ENCODE measurements at regions not wholly inside any gene's neighbourhood (a gene's known extent, or its start where the extent isn't known, plus 50 kb on each side); places are given as distances from the start of the nearest gene placed in this dataset.

GRCh38 chr1:38559446-38560165 lies 300.0 kb downstream of the RRAGC start:
- no peak for DNase-seq (ENCODE audit: low spot score in 2 of 2)
- no peak for FAIRE-seq

GRCh38 chr1:38558500-38559445 lies 300.8 kb downstream of the RRAGC start:
- no peak for FAIRE-seq
- DNase-seq (ENCODE audit: low spot score in 2 of 2): no peak

GRCh38 chr1:38558055-38558454 lies 301.5 kb downstream of the RRAGC start:
- FAIRE-seq (no peak), DNase-seq (ENCODE audit: low spot score in 2 of 2) (no peak)

- DNase-seq (ENCODE audit: low spot score in 2 of 2) (no peak), FAIRE-seq (no peak)
Observed at GRCh38 chr1:38555594-38555993, 304.0 kb downstream of the RRAGC start.

GRCh38 chr1:38555130-38555529 lies 304.4 kb downstream of the RRAGC start:
- FAIRE-seq (no peak), DNase-seq (ENCODE audit: low spot score in 2 of 2) (no peak)

GRCh38 chr1:38551318-38552307 lies 308.0 kb downstream of the RRAGC start:
- DNase-seq (ENCODE audit: low spot score in 2 of 2): no peak

GRCh38 chr1:38549191-38549590 lies 310.4 kb downstream of the RRAGC start:
- no peak for DNase-seq (ENCODE audit: low spot score in 2 of 2)
- peak; percentile 43 for FAIRE-seq

More at GRCh38 chr1:38551318-38552307, 308.0 kb downstream of the RRAGC start:
- FAIRE-seq: no peak

GRCh38 chr1:38547321-38547720 lies 312.3 kb downstream of the RRAGC start:
- no peak for DNase-seq (ENCODE audit: low spot score in 2 of 2)
- no peak for FAIRE-seq

GRCh38 chr1:38546636-38547035 lies 312.9 kb downstream of the RRAGC start:
- DNase-seq (ENCODE audit: low spot score in 2 of 2) (no peak), FAIRE-seq (no peak)

GRCh38 chr1:38541223-38541622 lies 318.3 kb downstream of the RRAGC start:
- no peak for FAIRE-seq
- DNase-seq (ENCODE audit: low spot score in 2 of 2): no peak

- no peak for DNase-seq (ENCODE audit: low spot score in 2 of 2)
- no peak for FAIRE-seq
Observed at GRCh38 chr1:38539931-38540330, 319.6 kb downstream of the RRAGC start.

- DNase-seq (ENCODE audit: low spot score in 2 of 2) (no peak), FAIRE-seq (no peak)
Observed at GRCh38 chr1:38538834-38539233, 320.7 kb downstream of the RRAGC start.

- DNase-seq (ENCODE audit: low spot score in 2 of 2) (no peak), FAIRE-seq (no peak)
Observed at GRCh38 chr1:38536089-38536488, 323.5 kb downstream of the RRAGC start.

- no peak for DNase-seq (ENCODE audit: low spot score in 2 of 2)
Observed at GRCh38 chr1:38534473-38534823, 325.1 kb downstream of the RRAGC start.

GRCh38 chr1:38533772-38534472 lies 325.6 kb downstream of the RRAGC start:
- FAIRE-seq (no peak), DNase-seq (ENCODE audit: low spot score in 2 of 2) (no peak)

More at GRCh38 chr1:38534473-38534823, 325.1 kb downstream of the RRAGC start:
- no peak for FAIRE-seq

- no peak for DNase-seq (ENCODE audit: low spot score in 2 of 2)
Observed at GRCh38 chr1:38530957-38531356, 328.6 kb downstream of the RRAGC start.

GRCh38 chr1:38529946-38530345 lies 329.6 kb downstream of the RRAGC start:
- DNase-seq (ENCODE audit: low spot score in 2 of 2) (no peak), FAIRE-seq (no peak)

More at GRCh38 chr1:38530957-38531356, 328.6 kb downstream of the RRAGC start:
- FAIRE-seq: no peak

- DNase-seq (ENCODE audit: low spot score in 2 of 2): no peak
- no peak for FAIRE-seq
Observed at GRCh38 chr1:38529391-38529790, 330.2 kb downstream of the RRAGC start.

GRCh38 chr1:38528623-38529022 lies 330.9 kb downstream of the RRAGC start:
- no peak for FAIRE-seq
- no peak for DNase-seq (ENCODE audit: low spot score in 2 of 2)
